ENCODE measurements at regions not wholly inside any gene's neighbourhood (a gene's known extent, or its start where the extent isn't known, plus 50 kb on each side); places are given as distances from the start of the nearest gene placed in this dataset.

DNA sequence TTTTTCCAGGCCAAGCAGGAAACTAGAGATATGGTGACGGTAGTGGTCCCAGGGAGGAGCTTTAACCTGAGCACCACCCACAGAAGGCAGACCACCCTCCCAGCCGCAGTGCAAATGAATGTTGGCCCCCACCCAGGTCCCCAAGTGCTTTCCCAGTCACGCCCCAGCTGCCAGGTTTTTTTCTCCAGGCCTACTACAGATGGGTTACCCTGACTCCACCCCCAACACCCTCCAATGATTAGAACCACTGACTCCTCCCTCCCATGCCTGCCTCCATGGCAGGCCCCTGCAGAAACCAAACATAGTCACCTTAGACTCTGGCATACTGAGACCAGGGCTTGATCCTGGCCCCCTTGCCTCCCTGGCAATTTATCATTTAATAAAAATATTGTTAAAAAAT, 58.7 kb upstream of the CHST1 start:
- peaks cover 10% of the 10 kb centered on the region for H3K27me3 Mint-ChIP-seq
- TF ChIP-seq, protein P1, sequence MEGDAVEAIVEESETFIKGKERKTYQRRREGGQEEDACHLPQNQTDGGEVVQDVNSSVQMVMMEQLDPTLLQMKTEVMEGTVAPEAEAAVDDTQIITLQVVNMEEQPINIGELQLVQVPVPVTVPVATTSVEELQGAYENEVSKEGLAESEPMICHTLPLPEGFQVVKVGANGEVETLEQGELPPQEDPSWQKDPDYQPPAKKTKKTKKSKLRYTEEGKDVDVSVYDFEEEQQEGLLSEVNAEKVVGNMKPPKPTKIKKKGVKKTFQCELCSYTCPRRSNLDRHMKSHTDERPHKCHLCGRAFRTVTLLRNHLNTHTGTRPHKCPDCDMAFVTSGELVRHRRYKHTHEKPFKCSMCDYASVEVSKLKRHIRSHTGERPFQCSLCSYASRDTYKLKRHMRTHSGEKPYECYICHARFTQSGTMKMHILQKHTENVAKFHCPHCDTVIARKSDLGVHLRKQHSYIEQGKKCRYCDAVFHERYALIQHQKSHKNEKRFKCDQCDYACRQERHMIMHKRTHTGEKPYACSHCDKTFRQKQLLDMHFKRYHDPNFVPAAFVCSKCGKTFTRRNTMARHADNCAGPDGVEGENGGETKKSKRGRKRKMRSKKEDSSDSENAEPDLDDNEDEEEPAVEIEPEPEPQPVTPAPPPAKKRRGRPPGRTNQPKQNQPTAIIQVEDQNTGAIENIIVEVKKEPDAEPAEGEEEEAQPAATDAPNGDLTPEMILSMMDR (IDR thresholded peaks at IDR 0.05; ENCODE audit: unreplicated experiment), result no peak
- H3K9me3 Mint-ChIP-seq (ENCODE audit: low read depth), result no peaks in the 10 kb centered on the region
- no peak overlapping the region for H3K27ac Mint-ChIP-seq
- no peak for DNase-seq (ENCODE audit: low spot score, unreplicated experiment)
- no peak overlapping the region for H3K4me3 Mint-ChIP-seq (ENCODE audit: low read depth)
- no peaks in the 10 kb centered on the region for H3K36me3 Mint-ChIP-seq (ENCODE audit: insufficient read depth)
- H3K4me1 Mint-ChIP-seq (ENCODE audit: low read depth), result no peaks in the 10 kb centered on the region

DNA sequence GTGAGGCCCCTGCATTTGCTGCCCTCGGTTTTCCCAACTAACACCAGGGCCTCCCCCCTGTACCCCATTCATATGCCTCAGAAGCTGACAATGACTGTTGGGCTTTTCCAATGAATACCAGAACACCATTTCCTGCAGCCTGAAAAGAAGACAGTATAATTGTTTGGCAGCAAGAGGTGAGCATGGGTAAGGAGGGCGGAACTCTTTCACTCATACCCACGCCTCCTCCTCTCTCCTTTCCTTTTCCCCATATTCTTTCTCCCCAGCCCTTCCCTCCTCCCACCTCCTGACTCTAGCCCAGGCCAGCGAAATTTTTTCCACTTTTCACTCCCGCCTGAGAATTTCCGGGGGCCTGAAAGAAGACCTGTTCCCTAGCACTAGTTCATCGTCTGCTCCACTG, 58.0 kb upstream of the CHST1 start:
- DNase-seq (ENCODE audit: low spot score, unreplicated experiment), result no peak
- H3K36me3 Mint-ChIP-seq (ENCODE audit: insufficient read depth), result no peaks in the 10 kb centered on the region
- peaks cover 10% of the 10 kb centered on the region for H3K27me3 Mint-ChIP-seq
- TF ChIP-seq, protein P1 (IDR thresholded peaks at IDR 0.05; ENCODE audit: unreplicated experiment), result no peak
- H3K27ac Mint-ChIP-seq, result no peak overlapping the region
- no peaks in the 10 kb centered on the region for H3K4me1 Mint-ChIP-seq (ENCODE audit: low read depth)
- no peaks in the 10 kb centered on the region for H3K9me3 Mint-ChIP-seq (ENCODE audit: low read depth)
- no peak overlapping the region for H3K4me3 Mint-ChIP-seq (ENCODE audit: low read depth)

DNA sequence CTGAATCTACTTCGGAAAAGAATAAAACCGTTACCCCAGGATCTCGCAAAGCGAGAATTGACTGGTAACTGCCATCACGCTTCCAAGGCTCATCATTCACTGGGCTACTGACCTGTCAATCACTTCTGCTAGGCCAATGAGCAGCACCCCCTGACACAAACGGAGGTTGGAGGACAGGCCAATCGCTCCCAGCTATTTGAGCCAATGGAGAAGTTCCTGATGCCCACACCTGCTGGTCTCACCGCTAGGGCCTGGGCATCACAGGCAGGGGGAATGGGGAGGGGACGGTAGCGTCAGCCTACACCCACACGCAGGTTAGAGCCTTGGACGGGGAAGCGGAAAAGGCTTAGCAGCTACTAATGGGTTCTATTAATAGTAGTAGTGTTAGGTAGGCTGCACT, 56.7 kb upstream of the CHST1 start:
- DNase-seq (ENCODE audit: low spot score, unreplicated experiment), result no peak
- Mint-ChIP-seq H3K4me1 (ENCODE audit: low read depth) (no peaks in the 10 kb centered on the region), H3K27me3 (peaks cover 5% of the 10 kb centered on the region), H3K4me3 (ENCODE audit: low read depth) (no peak overlapping the region), H3K27ac (no peak overlapping the region), H3K36me3 (ENCODE audit: insufficient read depth) (no peaks in the 10 kb centered on the region), H3K9me3 (ENCODE audit: low read depth) (no peaks in the 10 kb centered on the region)
- TF ChIP-seq, protein P1 (IDR thresholded peaks at IDR 0.05; ENCODE audit: unreplicated experiment), result no peak

DNA sequence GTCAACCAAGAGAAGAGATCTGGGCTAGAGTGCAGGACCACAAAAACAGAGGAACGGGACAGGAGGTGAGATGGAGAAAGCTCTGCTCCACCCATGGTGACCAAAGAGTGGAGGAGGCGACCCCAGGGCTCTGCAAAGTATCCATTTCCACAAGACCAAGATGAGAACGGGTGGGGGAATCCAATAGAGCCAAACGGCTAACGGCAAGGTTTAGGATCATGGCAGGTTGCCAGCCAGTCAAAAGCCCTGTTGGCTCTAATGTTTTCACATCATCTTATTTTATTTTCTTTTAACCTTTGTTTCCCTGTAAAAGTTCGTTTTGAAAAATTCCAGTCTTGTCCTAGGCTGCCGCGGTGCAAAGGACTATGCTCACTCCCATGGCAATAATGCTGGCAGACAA, 52.1 kb upstream of the CHST1 start:
- DNase-seq (ENCODE audit: low spot score, unreplicated experiment), result no peak
- TF ChIP-seq, protein P1 (IDR thresholded peaks at IDR 0.05; ENCODE audit: unreplicated experiment), result no peak
- Mint-ChIP-seq H3K9me3 (ENCODE audit: low read depth) (no peaks in the 10 kb centered on the region), H3K27me3 (peaks cover 13% of the 10 kb centered on the region), H3K4me3 (ENCODE audit: low read depth) (no peak overlapping the region), H3K36me3 (ENCODE audit: insufficient read depth) (no peaks in the 10 kb centered on the region), H3K27ac (no peak overlapping the region), H3K4me1 (ENCODE audit: low read depth) (no peaks in the 10 kb centered on the region)

DNA sequence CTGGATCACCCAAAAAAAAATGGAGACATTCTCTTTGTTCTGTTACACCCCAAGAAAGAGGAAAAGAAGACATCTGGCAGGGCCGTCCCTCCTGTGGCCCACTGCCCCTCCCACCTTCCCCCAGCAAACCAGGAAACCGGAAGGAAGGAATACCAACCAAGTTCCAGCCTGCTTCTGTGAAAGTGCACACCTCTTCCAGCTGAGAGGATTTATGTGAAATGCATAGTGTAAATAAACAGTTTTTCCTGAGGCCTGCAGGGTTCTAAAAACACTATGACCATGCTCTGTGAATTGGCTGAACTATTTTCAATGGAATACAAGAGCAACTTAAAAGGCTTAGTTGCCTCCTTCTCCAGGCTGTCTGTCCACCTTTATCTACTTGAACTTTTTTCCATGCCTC, 50.0 kb upstream of the CHST1 start:
- no peaks in the 10 kb centered on the region for H3K9me3 Mint-ChIP-seq (ENCODE audit: low read depth)
- DNase-seq (ENCODE audit: low spot score, unreplicated experiment), result no peak
- H3K36me3 Mint-ChIP-seq (ENCODE audit: insufficient read depth), result no peaks in the 10 kb centered on the region
- peaks cover 17% of the 10 kb centered on the region for H3K27me3 Mint-ChIP-seq
- no peaks in the 10 kb centered on the region for H3K4me1 Mint-ChIP-seq (ENCODE audit: low read depth)
- TF ChIP-seq, protein P1 (IDR thresholded peaks at IDR 0.05; ENCODE audit: unreplicated experiment), result no peak
- no peak overlapping the region for H3K27ac Mint-ChIP-seq
- H3K4me3 Mint-ChIP-seq (ENCODE audit: low read depth), result no peak overlapping the region

Measured in progenitor cell of endocrine pancreas (in vitro differentiated cells).